Stimulated activated naive CD4-positive, alpha-beta T cell (primary cell): ENCODE measurements at regions not wholly inside any gene's neighbourhood (a gene's known extent, or its start where the extent isn't known, plus 50 kb on each side); places are given as distances from the start of the nearest gene placed in this dataset.
"Not testable (repeated sequence)": the region's sequence is repeated elsewhere in the genome, so short reads cannot be mapped to it uniquely, and the experiment has no call there.

Experiments
- DNase-seq, 6 experiments: peaks; one replicate each; lab custom pipeline; 2025; lab: John Stamatoyannopoulos, UW

- DNase-seq, result no peak
Measured at GRCh38 chr15:93360976-93361375, 272.0 kb upstream of the RGMA start.

- DNase-seq, result no peak
Measured at GRCh38 chr15:93360318-93360717, 271.3 kb upstream of the RGMA start.

GRCh38 chr15:93359425-93360131 lies 270.6 kb upstream of the RGMA start:
- no peak for DNase-seq

- no peak for DNase-seq
Measured at GRCh38 chr15:93359060-93359408, 270.0 kb upstream of the RGMA start.

GRCh38 chr15:93358166-93359059 lies 269.4 kb upstream of the RGMA start:
- DNase-seq, result no peak

GRCh38 chr15:93348711-93349545 lies 259.9 kb upstream of the RGMA start:
- DNase-seq, result no peak

GRCh38 chr15:93347986-93348385 lies 259.0 kb upstream of the RGMA start:
- DNase-seq, result no peak

- DNase-seq, result no peak
Measured at GRCh38 chr15:93345981-93346380, 257.0 kb upstream of the RGMA start.

- not testable (repeated sequence) for DNase-seq
Measured at GRCh38 chr15:93343402-93343801, 254.4 kb upstream of the RGMA start.

GRCh38 chr15:93341164-93341563 lies 252.2 kb upstream of the RGMA start:
- DNase-seq, result no peak

GRCh38 chr15:93340406-93340805 lies 251.4 kb upstream of the RGMA start:
- DNase-seq, result no peak

GRCh38 chr15:93333796-93334195 lies 244.8 kb upstream of the RGMA start:
- no peak for DNase-seq

GRCh38 chr15:93333126-93333525 lies 244.1 kb upstream of the RGMA start:
- DNase-seq, result not testable (repeated sequence)

GRCh38 chr15:93332168-93332553 lies 243.2 kb upstream of the RGMA start:
- no peak for DNase-seq

GRCh38 chr15:93331545-93332167 lies 242.6 kb upstream of the RGMA start:
- no peak for DNase-seq

GRCh38 chr15:93330912-93331544 lies 242.0 kb upstream of the RGMA start:
- DNase-seq, result no peak

- no peak for DNase-seq
Measured at GRCh38 chr15:93327364-93327763, 238.4 kb upstream of the RGMA start.

- no peak for DNase-seq
Measured at GRCh38 chr15:93324186-93324975, 235.4 kb upstream of the RGMA start.

- DNase-seq, result no peak
Measured at GRCh38 chr15:93321881-93322282, 232.9 kb upstream of the RGMA start.

GRCh38 chr15:93319121-93319814 lies 230.3 kb upstream of the RGMA start:
- no peak for DNase-seq
